ENCODE measurements at regions not wholly inside any gene's neighbourhood (a gene's known extent, or its start where the extent isn't known, plus 50 kb on each side); places are given as distances from the start of the nearest gene placed in this dataset.

DNA sequence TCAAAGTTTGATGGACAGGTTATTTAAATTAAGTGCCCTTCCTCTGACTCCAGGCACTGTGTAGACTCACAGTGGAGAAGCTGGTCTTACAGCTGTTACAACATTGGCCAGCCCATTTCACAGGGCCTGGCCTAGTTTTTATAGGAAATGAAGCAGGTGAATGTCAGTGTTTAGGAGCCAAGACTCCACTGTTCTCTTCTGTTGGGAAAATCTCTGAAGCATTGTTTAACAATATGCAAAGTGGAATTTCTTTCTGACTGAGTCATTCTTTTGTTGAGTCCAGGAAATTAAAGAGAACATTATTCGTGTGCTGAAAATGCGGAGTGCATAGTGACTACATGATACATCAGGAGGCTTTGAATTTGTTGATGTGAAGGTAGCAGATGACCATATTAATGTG is 64.7 kb downstream of the ARRDC4 start:
- no peaks in the 10 kb centered on the region for H3K27me3 Mint-ChIP-seq (ENCODE audit: low read depth)
- H3K27ac Mint-ChIP-seq, result no peak overlapping the region
- no peaks in the 10 kb centered on the region for H3K36me3 Mint-ChIP-seq (ENCODE audit: low read depth)
- H3K9me3 Mint-ChIP-seq, result no peaks in the 10 kb centered on the region
- no peak overlapping the region for H3K4me3 Mint-ChIP-seq
- H3K4me1 Mint-ChIP-seq (ENCODE audit: low read depth), result no peaks in the 10 kb centered on the region
- no peak for DNase-seq (ENCODE audit: low spot score)

DNA sequence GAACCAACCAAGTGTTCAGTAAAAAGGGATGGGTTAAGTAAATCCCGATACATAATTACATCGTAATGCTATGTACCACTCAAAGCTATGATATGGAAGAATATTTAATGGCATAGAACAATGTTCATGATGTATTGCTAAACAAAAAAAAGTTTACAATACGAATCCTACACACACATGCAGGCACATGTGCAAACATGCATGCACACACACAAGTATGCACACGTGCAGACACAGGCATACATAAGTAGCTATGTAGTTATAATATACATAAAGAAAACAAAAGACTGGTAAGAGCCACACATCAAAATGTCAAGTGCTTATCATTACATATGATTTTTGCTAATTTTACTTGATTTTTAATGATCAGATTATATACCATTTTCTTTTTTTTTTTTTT is 74.2 kb downstream of the ARRDC4 start:
- H3K4me1 Mint-ChIP-seq (ENCODE audit: low read depth), result no peaks in the 10 kb centered on the region
- H3K27me3 Mint-ChIP-seq (ENCODE audit: low read depth), result no peaks in the 10 kb centered on the region
- DNase-seq (ENCODE audit: low spot score), result no peak
- no peak overlapping the region for H3K27ac Mint-ChIP-seq
- H3K36me3 Mint-ChIP-seq (ENCODE audit: low read depth), result no peaks in the 10 kb centered on the region
- H3K9me3 Mint-ChIP-seq, result no peaks in the 10 kb centered on the region
- no peak overlapping the region for H3K4me3 Mint-ChIP-seq

DNA sequence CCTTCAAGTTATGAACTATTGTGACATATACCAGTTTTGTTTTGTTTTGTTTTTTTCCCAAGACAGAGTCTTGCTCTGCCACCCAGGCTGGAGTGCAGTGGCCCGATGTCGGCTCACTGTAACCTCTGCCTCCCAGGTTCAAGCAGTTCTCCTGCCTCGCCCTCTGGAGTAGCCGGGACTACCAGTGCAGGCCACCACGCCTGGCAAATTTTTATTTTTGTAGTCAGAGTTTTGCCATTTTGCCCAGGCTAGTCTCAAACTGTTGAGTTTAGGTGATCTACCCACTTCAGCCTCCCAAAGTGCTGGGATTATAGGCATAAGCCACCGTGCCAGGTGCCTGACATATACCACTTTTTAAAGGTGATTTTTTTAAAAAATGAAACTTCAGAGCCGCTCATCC is 74.6 kb downstream of the ARRDC4 start:
- Mint-ChIP-seq H3K27ac (no peak overlapping the region), H3K4me1 (ENCODE audit: low read depth) (no peaks in the 10 kb centered on the region), H3K27me3 (ENCODE audit: low read depth) (no peaks in the 10 kb centered on the region), H3K4me3 (no peak overlapping the region), H3K36me3 (ENCODE audit: low read depth) (no peaks in the 10 kb centered on the region), H3K9me3 (no peaks in the 10 kb centered on the region)
- DNase-seq (ENCODE audit: low spot score), result no peak

DNA sequence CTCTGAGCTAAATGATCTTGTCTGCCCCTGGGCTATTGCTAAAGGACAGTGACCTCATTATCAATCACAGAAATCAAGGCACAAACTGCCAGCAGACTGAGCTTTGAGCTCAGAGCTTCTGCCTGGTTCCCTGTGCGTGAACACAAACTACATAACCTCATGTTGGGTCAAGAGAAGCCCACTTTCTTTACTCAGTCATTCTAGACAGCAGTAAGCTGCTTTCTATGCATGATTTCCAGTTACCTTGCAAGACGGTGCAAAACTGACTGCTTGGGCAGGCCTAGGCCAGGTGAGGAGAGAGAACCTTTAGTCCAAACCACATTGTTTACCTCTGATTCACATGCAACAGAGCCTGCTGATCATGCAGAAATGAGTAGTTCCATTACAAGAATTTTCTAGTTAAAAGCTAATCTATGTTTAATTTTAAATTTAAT is 75.1 kb downstream of the ARRDC4 start:
- Mint-ChIP-seq H3K27ac (no peak overlapping the region), H3K4me3 (no peak overlapping the region), H3K36me3 (ENCODE audit: low read depth) (no peaks in the 10 kb centered on the region), H3K9me3 (no peaks in the 10 kb centered on the region), H3K4me1 (ENCODE audit: low read depth) (no peaks in the 10 kb centered on the region), H3K27me3 (ENCODE audit: low read depth) (no peaks in the 10 kb centered on the region)
- no peak for DNase-seq (ENCODE audit: low spot score)

DNA sequence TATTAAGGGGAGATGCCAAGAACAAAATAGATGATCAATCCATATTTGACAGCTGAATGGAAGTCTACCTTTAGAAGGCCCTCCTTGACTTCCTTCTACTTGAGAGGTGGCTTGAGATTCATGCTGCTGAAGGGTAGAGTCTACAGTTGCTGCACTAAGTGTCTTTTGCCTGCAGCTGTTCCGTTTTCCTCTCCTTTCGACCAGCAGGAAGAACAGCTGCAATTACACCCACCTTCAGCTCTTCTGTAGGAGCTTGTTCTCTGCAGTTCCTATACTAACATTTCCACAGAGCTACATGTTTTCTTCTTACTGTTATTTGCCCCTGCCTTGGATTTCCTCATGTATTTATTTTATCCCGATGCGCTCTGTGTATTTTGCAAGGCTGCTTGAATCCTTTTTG is 79.1 kb downstream of the ARRDC4 start:
- Mint-ChIP-seq H3K36me3 (ENCODE audit: low read depth) (no peaks in the 10 kb centered on the region), H3K9me3 (no peaks in the 10 kb centered on the region), H3K27me3 (ENCODE audit: low read depth) (no peaks in the 10 kb centered on the region), H3K27ac (no peak overlapping the region), H3K4me3 (no peak overlapping the region), H3K4me1 (ENCODE audit: low read depth) (no peaks in the 10 kb centered on the region)
- no peak for DNase-seq (ENCODE audit: low spot score)

DNA sequence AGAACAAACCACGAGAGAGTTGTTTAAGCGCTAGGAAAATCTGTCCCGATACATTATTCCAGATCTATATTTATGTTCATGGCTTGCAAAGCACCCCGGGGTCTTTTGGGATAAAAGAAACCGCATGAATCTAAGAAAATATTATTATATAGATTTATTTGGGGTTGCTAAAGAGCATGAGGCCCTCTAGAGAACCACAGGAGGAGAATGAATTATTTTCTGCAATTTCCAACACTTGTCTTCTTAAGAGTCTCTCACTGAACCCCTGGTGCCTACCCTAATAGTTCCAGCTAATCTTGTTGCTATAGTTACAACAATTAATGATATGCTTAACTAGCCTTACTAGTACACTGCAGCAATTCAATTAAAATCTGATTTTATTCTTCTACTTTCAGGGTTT is 79.6 kb downstream of the ARRDC4 start:
- Mint-ChIP-seq H3K9me3 (no peaks in the 10 kb centered on the region), H3K4me1 (ENCODE audit: low read depth) (no peaks in the 10 kb centered on the region), H3K4me3 (no peak overlapping the region), H3K36me3 (ENCODE audit: low read depth) (no peaks in the 10 kb centered on the region), H3K27me3 (ENCODE audit: low read depth) (no peaks in the 10 kb centered on the region), H3K27ac (no peak overlapping the region)
- no peak for DNase-seq (ENCODE audit: low spot score)

DNA sequence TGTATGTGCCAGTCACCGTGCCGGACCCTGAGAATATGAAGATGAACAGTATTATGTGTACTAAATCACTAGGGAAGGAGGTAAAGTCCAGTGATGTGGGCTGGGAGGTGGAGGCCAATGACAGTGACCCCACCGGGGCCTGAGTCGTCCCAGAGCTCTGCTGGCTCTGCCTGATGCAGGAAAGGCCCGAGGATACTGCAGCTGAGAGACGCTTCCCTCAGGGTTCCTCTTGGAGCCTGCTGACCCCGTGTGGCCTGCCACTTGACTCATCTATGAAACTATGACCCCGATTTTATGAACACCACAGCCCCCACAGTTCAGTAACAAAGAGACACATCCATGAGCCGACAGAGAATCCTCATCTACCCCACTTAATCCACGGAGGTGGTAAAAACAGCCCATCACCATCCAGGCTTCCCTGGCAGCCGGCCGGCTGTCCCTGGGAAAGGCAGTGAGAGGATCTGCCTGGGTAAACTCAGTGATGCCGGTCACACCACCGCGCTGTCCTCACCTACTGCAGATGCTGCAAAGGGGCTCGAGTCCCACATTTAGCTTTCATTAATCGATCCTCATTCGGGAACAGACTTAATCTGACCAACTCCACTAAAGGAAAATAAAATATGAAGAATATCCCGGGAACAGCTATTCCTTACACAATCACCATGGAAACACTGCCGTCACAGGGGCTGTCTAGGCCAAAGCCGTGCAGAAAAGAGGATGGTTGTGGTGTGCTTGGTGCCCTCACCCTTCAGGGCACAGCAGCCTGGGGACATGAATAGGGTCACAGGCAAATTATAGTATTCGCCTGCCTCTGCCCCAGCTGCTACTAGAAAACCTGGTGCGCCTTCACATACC is 82.9 kb downstream of the ARRDC4 start:
- no peaks in the 10 kb centered on the region for H3K4me1 Mint-ChIP-seq (ENCODE audit: low read depth)
- no peak overlapping the region for H3K4me3 Mint-ChIP-seq
- no peaks in the 10 kb centered on the region for H3K36me3 Mint-ChIP-seq (ENCODE audit: low read depth)
- no peaks in the 10 kb centered on the region for H3K27me3 Mint-ChIP-seq (ENCODE audit: low read depth)
- no peak for DNase-seq (ENCODE audit: low spot score)
- H3K9me3 Mint-ChIP-seq, result peaks cover 5% of the 10 kb centered on the region
- H3K27ac Mint-ChIP-seq, result no peak overlapping the region

DNA sequence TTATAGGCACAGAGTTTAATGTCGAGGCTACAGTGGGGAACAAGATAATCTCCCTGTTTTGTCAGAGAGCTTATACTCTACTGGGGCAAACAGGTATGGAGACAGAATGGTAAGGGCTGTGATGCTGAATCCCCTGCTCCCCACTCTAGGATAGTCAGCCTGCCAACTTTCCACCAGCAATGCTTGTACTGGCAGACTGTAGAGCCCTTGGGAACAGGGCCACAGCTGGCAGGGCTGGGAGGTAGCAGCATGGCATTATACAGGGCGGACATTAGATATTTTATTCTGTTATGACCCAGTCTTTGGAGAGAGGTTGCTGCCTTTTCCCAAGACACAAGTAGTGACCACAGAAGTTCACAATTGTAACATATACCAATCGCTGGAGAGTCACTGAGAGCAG is 91.2 kb downstream of the ARRDC4 start:
- Mint-ChIP-seq H3K9me3 (peaks cover 14% of the 10 kb centered on the region), H3K4me3 (no peak overlapping the region), H3K4me1 (ENCODE audit: low read depth) (no peaks in the 10 kb centered on the region), H3K36me3 (ENCODE audit: low read depth) (no peaks in the 10 kb centered on the region), H3K27me3 (ENCODE audit: low read depth) (peaks cover 2% of the 10 kb centered on the region), H3K27ac (no peak overlapping the region)
- no peak for DNase-seq (ENCODE audit: low spot score)

DNA sequence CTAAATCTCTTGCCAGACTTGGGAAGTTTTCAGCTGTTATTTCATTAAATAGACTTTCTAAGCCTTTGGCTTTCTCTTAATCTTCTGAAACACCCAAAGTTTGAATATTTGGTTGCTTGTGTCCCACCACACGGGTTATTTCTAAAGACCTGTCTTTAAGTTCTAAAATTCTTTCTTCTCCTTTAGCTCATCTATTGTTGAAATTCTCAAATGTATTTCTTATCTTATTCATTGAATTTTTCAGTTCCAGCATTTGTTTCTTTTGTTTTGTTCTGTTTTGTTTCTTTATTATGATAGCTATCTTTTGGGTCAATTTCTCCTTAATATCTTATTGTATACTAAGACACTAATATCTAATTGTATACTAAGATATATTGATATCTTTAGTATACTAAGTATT is 97.0 kb downstream of the ARRDC4 start:
- Mint-ChIP-seq H3K9me3 (peaks cover 37% of the 10 kb centered on the region), H3K27ac (no peak overlapping the region)

DNA sequence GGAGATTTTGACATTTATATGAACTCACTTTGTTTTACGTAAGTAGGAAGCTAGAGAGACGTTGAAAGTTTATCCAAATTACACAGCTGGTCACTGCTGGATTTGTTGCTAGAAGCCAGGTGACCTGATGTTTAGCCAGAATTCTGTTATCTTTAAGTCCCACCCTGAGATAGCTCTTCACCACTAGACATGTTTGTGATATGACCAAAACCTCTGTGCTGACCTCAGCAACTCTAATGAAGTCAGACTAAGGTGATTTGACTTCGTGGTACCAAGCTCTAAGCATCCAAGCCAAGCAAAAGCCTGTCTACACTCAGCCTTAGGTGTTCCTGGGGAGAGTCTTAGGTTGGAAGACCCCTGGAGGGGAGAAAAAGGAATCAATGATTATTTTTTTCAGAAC is 102.4 kb downstream of the ARRDC4 start:
- no peak overlapping the region for H3K4me3 Mint-ChIP-seq
- peaks cover 17% of the 10 kb centered on the region for H3K9me3 Mint-ChIP-seq
- no peaks in the 10 kb centered on the region for H3K36me3 Mint-ChIP-seq (ENCODE audit: low read depth)
- H3K4me1 Mint-ChIP-seq (ENCODE audit: low read depth), result peaks cover 8% of the 10 kb centered on the region
- DNase-seq (ENCODE audit: low spot score), result no peak
- no peaks in the 10 kb centered on the region for H3K27me3 Mint-ChIP-seq (ENCODE audit: low read depth)
- H3K27ac Mint-ChIP-seq, result no peak overlapping the region

More for the DNA sequence above, 97.0 kb downstream of the ARRDC4 start:
- Mint-ChIP-seq H3K4me1 (ENCODE audit: low read depth) (no peaks in the 10 kb centered on the region), H3K4me3 (no peak overlapping the region), H3K36me3 (ENCODE audit: low read depth) (no peaks in the 10 kb centered on the region), H3K27me3 (ENCODE audit: low read depth) (peaks cover 2% of the 10 kb centered on the region)
- DNase-seq (ENCODE audit: low spot score), result no peak

DNA sequence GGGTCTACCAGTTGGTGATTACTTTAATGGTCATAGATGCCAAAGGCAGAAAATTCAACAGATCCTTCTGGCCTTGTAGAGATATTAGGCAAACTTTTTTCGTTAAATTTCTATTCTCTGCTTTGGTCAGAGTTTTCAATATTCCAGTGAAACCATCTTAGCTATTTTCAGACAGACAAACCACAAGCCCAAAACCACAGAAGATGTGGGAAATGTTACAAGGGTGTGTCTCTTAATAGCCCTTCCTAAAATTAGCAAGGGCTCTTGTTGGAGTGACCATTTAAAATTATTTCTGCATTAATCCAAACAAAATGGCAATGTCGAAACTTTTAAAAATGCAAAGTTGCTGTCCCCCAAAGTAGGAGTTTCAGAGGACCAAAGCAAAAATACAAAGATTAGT is 102.8 kb downstream of the ARRDC4 start:
- no peak overlapping the region for H3K27ac Mint-ChIP-seq
- no peak for DNase-seq (ENCODE audit: low spot score)
- H3K27me3 Mint-ChIP-seq (ENCODE audit: low read depth), result no peaks in the 10 kb centered on the region
- peaks cover 13% of the 10 kb centered on the region for H3K9me3 Mint-ChIP-seq
- no peak overlapping the region for H3K4me3 Mint-ChIP-seq
- no peaks in the 10 kb centered on the region for H3K36me3 Mint-ChIP-seq (ENCODE audit: low read depth)
- peaks cover 8% of the 10 kb centered on the region for H3K4me1 Mint-ChIP-seq (ENCODE audit: low read depth)

DNA sequence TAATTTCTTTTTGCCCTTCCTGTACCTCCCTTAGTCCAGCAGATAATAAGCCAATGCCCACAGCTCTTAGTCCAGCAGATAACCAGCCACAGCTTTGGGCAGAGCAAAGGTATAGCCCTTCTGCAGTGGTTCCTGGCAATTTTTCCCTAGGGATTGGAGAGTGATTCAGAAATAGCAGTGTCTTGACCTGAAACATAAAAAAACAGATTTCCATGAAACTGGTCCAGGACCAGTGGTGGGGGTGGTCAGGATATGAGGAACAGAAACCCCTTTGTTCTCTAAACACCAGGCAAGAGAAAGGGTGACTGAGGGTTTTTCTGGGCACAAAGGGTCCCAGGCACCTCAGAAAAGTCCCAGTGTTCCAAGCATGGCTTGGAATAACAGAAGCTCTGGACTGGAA is 103.4 kb downstream of the ARRDC4 start:
- Mint-ChIP-seq H3K27ac (no peak overlapping the region), H3K36me3 (ENCODE audit: low read depth) (no peaks in the 10 kb centered on the region), H3K9me3 (peaks cover 7% of the 10 kb centered on the region), H3K27me3 (ENCODE audit: low read depth) (no peaks in the 10 kb centered on the region), H3K4me3 (no peak overlapping the region), H3K4me1 (ENCODE audit: low read depth) (peaks cover 8% of the 10 kb centered on the region)
- no peak for DNase-seq (ENCODE audit: low spot score)

DNA sequence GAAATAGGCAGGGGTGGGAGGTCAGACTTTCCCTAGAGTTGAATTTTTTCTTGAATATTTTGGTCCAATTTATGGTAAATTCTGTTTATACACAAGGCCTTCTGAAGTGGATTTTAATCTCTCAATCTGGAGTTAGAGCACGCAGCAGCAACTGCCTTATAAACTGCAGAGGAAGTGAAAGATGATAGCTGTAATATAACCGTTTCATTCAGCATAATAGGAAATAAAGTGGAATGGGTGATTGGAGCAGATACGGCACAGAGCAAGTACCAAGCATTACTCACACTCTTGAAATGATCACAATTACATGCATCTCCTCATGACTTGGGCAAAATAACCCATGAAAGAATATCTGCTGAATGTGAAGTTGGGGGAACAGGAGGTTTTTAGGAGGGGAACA is 106.8 kb downstream of the ARRDC4 start:
- Mint-ChIP-seq H3K27ac (no peak overlapping the region), H3K27me3 (ENCODE audit: low read depth) (no peaks in the 10 kb centered on the region), H3K4me3 (no peak overlapping the region), H3K4me1 (ENCODE audit: low read depth) (peaks cover 8% of the 10 kb centered on the region), H3K9me3 (no peaks in the 10 kb centered on the region), H3K36me3 (ENCODE audit: low read depth) (no peaks in the 10 kb centered on the region)
- no peak for DNase-seq (ENCODE audit: low spot score)

DNA sequence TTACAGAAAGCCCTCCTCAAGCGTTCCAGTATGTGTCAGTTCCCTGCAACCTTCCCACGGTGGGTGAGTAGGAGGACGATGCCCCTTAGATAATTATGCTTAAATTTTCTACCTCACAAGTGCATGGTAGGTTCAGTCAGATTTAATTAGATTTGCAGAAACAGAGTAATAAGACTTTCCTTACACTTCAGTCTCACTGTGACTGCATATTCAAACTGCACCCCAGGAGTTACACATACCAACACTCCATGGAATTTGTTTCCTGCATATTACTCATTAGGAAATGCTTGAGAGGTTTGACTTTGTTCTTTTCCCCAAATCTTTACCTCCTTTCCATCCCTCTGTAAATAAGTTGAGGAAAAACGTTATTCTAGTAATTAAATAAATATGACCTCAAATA is 108.8 kb downstream of the ARRDC4 start:
- no peak overlapping the region for H3K4me3 Mint-ChIP-seq
- no peak overlapping the region for H3K27ac Mint-ChIP-seq
- H3K27me3 Mint-ChIP-seq (ENCODE audit: low read depth), result no peaks in the 10 kb centered on the region

DNA sequence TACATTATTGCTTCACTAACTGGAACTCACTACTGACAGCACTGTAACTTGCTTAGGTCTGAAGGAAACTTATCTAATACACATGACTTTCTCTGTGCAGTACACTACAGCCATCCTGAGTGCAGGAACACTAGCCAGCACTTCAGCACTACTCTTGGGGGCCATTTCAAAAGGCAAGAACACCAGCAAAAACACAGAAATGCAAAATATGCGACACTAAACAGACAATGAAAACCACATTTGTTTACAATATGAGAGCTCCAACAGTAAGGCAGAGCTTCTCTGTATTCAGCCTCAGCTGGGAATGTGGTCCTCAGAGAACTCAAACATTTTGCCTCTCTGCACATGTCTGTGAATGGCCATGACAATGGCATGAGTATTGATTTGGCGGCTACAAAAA is 109.6 kb downstream of the ARRDC4 start:
- Mint-ChIP-seq H3K4me3 (no peak overlapping the region), H3K36me3 (ENCODE audit: low read depth) (no peaks in the 10 kb centered on the region), H3K27ac (no peak overlapping the region), H3K9me3 (no peaks in the 10 kb centered on the region), H3K4me1 (ENCODE audit: low read depth) (peaks cover 10% of the 10 kb centered on the region), H3K27me3 (ENCODE audit: low read depth) (no peaks in the 10 kb centered on the region)
- no peak for DNase-seq (ENCODE audit: low spot score)

More for the DNA sequence above, 108.8 kb downstream of the ARRDC4 start:
- no peak for DNase-seq (ENCODE audit: low spot score)
- Mint-ChIP-seq H3K36me3 (ENCODE audit: low read depth) (no peaks in the 10 kb centered on the region), H3K4me1 (ENCODE audit: low read depth) (peaks cover 10% of the 10 kb centered on the region), H3K9me3 (no peaks in the 10 kb centered on the region)

Data from T-helper 2 cell treated with Interferon-gamma antibody and Interleukin-4, amounts not matched to agents 5 μg/mL and 100 μg/mL, for 36 hours (primary cell).